ENCODE measurements at regions not wholly inside any gene's neighbourhood (a gene's known extent, or its start where the extent isn't known, plus 50 kb on each side); places are given as distances from the start of the nearest gene placed in this dataset.
"Not testable (repeated sequence)": the region's sequence is repeated elsewhere in the genome, so short reads cannot be mapped to it uniquely, and the experiment has no call there.

DNA sequence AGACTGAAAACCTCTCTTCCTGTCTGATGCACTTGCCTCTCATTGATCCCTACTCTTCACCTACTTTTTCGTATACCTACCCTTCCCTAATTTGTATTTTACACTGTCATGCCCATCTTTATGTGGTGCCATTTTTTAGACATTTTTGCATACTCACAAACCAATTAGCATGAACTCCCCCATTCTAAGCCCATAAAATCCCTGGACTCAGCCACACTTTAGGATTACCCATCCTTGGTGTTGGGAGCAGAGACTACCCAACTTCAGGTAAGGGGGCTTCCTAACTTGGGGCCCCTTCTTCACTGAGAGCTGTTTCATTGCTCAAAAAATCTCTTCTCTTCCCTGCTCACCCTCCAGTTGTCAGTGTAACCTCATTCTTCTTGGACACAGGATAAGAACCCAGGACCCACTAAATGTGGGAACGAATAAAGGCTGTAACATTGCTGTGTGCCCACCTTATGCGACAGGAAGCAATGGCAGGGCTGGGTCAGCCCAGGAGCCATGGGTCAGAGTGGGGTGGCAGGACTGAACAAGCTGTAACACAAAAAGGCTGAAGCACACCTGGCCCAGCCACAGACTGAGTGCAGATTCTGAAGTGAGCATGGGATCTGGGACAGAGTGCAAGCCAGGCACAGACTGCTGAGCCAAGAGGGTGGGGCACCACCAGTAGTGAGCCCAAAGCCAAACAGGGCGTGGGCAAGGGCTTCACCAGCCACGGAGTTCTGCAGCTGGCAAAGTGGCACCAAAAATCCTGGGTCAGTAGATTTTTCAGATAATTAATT, 789.1 kb upstream of the HS3ST5 start:
- no peak for DNase-seq (ENCODE audit: low spot score)
- TF ChIP-seq, protein P1, sequence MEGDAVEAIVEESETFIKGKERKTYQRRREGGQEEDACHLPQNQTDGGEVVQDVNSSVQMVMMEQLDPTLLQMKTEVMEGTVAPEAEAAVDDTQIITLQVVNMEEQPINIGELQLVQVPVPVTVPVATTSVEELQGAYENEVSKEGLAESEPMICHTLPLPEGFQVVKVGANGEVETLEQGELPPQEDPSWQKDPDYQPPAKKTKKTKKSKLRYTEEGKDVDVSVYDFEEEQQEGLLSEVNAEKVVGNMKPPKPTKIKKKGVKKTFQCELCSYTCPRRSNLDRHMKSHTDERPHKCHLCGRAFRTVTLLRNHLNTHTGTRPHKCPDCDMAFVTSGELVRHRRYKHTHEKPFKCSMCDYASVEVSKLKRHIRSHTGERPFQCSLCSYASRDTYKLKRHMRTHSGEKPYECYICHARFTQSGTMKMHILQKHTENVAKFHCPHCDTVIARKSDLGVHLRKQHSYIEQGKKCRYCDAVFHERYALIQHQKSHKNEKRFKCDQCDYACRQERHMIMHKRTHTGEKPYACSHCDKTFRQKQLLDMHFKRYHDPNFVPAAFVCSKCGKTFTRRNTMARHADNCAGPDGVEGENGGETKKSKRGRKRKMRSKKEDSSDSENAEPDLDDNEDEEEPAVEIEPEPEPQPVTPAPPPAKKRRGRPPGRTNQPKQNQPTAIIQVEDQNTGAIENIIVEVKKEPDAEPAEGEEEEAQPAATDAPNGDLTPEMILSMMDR (IDR thresholded peaks at IDR 0.05; ENCODE audit: extremely low read depth, insufficient read depth, missing control alignments), result no peak
- in situ Hi-C loops (cut with MboI; ENCODE audit: low pct_unique_long_range_greater_than_20kb, low sequenced_read_pairs, unreplicated experiment), result no loop called here

DNA sequence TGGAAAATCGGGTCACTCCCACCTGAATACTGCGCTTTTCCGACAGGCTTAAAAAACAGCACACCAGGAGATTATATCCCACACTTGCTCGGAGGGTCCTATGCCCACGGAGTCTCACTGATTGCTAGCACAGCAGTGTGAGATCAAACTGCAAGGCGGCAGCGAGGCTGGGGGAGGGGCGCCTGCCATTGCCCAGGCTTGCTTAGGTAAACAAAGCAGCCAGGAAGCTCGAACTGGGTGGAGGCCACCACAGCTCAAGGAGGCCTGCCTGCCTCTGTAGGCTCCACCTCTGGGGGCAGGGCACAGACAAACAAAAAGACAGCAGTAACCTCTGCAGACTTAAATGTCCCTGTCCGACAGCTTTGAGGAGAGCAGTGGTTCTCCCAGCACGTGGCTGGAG, 778.7 kb upstream of the HS3ST5 start:
- in situ Hi-C loops (cut with MboI; ENCODE audit: low pct_unique_long_range_greater_than_20kb, low sequenced_read_pairs, unreplicated experiment); DNase-seq (ENCODE audit: low spot score): not testable (repeated sequence)

DNA sequence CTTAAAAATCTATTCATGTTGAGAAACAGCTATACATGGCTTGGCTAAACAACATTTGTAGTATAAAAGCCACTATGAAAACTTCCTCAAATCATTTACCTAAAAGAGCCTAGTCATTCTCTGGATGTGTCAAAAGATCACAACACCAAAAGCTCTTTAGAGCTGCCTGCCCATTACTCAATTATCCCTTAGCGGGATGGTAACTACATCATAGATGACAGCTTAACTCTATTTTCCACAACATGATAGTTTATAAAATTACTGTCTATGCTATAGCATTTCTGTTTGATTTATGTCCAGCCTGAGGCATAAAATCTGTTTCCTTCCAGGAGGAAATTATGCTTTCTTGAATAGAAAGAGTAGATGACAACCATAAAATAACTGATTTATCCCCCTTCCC, 777.6 kb upstream of the HS3ST5 start:
- in situ Hi-C loops (cut with MboI; ENCODE audit: low pct_unique_long_range_greater_than_20kb, low sequenced_read_pairs, unreplicated experiment), result no loop called here
- TF ChIP-seq, protein P1 (IDR thresholded peaks at IDR 0.05; ENCODE audit: extremely low read depth, insufficient read depth, missing control alignments), result no peak
- no peak for DNase-seq (ENCODE audit: low spot score)

DNA sequence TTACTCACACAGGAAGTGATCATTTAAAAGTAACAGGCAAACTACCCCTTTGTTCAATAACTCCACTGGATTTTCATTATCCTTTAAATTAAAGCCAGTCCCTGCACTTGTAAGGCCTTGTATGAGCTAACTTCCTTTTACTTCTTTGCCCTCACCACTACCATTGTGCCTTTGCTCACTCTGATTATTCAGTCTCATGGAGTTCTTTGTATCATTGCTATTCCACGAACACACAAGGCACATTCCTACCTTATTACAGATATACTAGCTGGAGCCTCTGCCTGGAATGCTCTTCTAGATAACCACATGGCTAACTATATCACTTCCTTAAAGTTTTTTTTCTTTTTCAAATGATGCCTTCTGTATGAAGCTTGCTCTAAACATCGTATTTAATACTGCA, 748.6 kb upstream of the HS3ST5 start:
- TF ChIP-seq, protein P1 (IDR thresholded peaks at IDR 0.05; ENCODE audit: extremely low read depth, insufficient read depth, missing control alignments), result no peak
- DNase-seq (ENCODE audit: low spot score), result no peak
- in situ Hi-C loops (cut with MboI; ENCODE audit: low pct_unique_long_range_greater_than_20kb, low sequenced_read_pairs, unreplicated experiment), result no loop called here

DNA sequence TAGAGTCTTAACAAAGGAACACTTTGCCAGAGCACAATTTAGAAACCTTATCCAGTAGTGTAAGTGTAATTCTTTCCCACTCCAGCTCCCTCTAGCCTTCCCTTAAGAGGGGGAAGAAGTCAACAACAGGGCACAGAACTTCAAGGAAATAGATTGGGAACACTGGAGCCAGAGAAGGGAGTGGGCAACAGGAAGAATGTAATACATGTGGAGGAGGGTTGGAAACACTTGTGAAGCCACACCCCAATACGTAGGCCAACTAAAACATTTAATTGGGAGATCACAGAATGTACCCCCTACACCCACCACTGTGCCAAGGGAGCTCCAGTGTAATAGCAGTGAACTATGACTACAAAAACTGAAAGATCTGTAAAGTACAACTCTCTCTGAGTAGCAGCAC, 735.7 kb upstream of the HS3ST5 start:
- DNase-seq (ENCODE audit: low spot score), result no peak
- TF ChIP-seq, protein P1 (IDR thresholded peaks at IDR 0.05; ENCODE audit: extremely low read depth, insufficient read depth, missing control alignments), result no peak
- in situ Hi-C loops (cut with MboI; ENCODE audit: low pct_unique_long_range_greater_than_20kb, low sequenced_read_pairs, unreplicated experiment), result no loop called here

DNA sequence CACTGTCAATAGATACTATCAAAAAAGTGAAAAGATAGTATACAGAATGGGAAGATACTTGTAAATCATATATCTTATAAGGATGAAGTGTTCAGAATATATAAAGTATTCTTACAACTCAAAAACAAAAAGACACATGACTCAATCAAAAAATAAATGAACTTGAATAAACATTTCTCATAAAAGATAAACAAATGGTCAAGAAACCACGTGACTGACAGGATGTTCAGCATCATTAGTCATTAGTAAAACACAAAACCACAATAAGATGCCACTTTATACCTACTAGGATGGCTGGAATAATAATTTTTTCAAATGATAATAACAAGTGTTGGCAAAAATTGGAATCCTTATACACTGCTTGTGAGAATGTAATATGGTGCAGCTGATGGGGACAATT, 729.1 kb upstream of the HS3ST5 start:
- no peak for DNase-seq (ENCODE audit: low spot score)
- in situ Hi-C loops (cut with MboI; ENCODE audit: low pct_unique_long_range_greater_than_20kb, low sequenced_read_pairs, unreplicated experiment), result no loop called here
- TF ChIP-seq, protein P1 (IDR thresholded peaks at IDR 0.05; ENCODE audit: extremely low read depth, insufficient read depth, missing control alignments), result no peak

DNA sequence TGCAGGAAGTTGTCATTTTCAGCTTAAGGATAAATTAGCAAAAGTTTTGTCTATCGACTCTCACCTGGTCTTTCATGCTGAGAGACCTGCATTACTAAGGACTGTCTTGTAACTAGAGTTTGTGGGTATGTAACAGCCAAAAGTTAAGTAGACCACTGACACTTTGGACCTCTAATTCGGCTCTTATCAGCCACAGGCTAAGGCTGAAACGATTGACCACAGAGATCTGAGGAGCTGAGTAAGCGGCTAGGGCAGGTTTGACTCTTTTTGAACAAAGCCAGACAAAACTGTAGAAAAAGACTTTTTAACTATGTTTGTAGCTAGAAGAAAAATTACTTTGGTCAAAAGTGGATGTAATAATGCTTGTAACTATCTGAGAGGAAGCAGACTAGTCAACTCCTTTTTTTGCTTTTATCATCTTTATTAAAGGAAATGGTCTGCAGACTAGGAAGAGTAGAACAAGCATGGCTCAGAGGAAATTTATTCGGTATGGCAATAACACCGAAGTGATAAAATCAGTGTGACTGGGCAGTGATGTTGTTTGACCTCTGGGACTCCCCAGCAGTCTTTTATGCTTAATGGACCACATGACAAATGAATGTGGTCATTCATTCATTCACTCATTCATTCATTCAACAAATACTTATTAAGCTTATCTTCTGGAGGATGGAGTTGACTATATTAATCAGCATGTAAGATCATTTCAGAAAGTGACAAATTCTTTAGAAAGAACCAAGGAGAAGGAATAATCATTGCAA, 725.0 kb upstream of the HS3ST5 start:
- in situ Hi-C loops (cut with MboI; ENCODE audit: low pct_unique_long_range_greater_than_20kb, low sequenced_read_pairs, unreplicated experiment), result no loop called here
- DNase-seq (ENCODE audit: low spot score), result no peak
- TF ChIP-seq, protein P1 (IDR thresholded peaks at IDR 0.05; ENCODE audit: extremely low read depth, insufficient read depth, missing control alignments), result no peak

Data from GM13977 (cell line).